ENCODE measurements at regions not wholly inside any gene's neighbourhood (a gene's known extent, or its start where the extent isn't known, plus 50 kb on each side); places are given as distances from the start of the nearest gene placed in this dataset.

- TF ChIP-seq GATA2 (IDR thresholded peaks at IDR 0.05; ENCODE audit: low read depth, low read length) (no peak), GATA3 (IDR thresholded peaks at IDR 0.05; ENCODE audit: low read depth, low read length) (no peak)
Measured at GRCh38 chr1:82704393-82704792, 903.7 kb downstream of the ADGRL2 start.
